KG1 (cell line): ENCODE measurements at regions not wholly inside any gene's neighbourhood (a gene's known extent, or its start where the extent isn't known, plus 50 kb on each side); places are given as distances from the start of the nearest gene placed in this dataset.
"Not testable (repeated sequence)": the region's sequence is repeated elsewhere in the genome, so short reads cannot be mapped to it uniquely, and the experiment has no call there.

Experiments used
- DNase-seq: peaks from one replicate; lab custom pipeline; 2025; lab: John Stamatoyannopoulos, UW

GRCh38 chr7:136405931-136406777 is 429.0 kb upstream of the MTPN start:
- DNase-seq: no peak

DNA sequence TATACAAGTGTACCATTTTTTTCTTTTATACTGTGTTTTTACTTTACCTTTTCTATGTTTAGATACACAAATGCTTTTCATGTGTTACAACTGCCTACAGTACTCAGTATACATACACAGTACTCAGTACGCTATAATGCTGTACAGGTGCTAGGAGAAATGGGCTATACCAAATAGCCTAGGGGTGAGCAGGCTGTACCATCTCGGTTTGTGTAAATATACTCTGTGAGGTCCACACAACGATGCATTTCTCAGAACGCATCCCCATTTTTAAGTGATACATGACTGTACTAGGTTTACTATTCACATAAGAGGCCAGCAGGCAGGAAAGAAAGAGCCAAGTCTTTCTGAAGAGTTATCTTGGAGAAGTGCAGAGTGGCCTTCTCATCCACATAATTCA is 426.4 kb upstream of the MTPN start:
- no peak for DNase-seq

DNA sequence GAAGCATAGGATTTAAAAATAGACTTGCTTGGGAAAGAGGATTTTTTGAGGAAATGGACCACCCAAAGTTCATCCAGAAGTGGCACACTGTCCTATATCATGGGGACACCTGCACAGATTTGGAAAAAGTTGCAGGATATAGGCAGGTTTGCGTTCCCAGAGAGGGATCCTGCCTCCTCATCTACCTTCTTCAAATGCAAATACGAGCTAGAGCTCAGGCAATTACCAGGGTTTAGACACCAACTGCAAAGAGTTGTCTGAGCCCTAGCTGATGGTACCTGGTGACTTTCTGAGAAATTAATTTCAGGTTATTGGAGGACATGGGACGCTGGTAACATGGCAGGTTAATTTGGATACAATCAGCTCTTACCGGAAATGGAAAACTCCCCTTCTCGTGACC is 423.7 kb upstream of the MTPN start:
- no peak for DNase-seq

GRCh38 chr7:136399385-136399784 is 422.2 kb upstream of the MTPN start:
- no peak for DNase-seq

DNA sequence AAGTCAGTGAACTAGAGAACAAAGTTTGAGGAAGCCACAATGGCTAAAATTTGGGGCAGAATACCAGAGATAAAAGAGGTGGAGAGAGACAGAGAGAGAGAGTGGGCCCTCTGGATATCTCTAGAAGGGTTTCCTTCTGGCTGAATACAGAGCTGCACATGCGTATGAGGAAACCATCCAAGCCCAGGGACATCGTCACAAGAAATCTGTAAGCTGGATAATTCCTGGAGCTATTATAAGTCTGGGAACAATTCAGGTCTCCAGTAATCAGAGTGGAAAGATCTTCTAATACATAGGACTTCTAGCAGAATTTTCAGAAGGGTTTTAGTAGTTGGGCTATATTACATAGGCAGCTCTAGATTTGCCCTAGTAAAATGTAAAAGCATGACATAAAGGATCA is 415.7 kb upstream of the MTPN start:
- no peak for DNase-seq

- no peak for DNase-seq
Observed at GRCh38 chr7:136391371-136391770, 414.2 kb upstream of the MTPN start.

DNA sequence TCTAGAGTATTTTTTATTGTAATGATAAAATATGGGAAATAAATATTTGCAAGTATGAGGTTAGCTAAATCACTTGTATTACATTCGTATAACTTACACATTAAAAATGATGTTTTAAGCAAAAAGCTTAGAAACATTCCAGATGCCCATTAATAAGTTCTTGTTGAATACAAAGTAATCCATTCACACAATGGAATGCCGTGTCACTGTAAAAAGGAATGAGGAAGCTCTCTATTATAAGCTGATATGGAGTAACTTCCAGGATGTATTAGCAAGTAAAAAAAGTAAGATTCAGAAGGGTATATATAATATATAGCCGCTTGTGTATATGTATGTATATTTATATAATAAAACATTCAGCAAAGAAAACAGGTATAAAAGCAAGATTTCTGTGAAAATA is 412.8 kb upstream of the MTPN start:
- no peak for DNase-seq

DNA sequence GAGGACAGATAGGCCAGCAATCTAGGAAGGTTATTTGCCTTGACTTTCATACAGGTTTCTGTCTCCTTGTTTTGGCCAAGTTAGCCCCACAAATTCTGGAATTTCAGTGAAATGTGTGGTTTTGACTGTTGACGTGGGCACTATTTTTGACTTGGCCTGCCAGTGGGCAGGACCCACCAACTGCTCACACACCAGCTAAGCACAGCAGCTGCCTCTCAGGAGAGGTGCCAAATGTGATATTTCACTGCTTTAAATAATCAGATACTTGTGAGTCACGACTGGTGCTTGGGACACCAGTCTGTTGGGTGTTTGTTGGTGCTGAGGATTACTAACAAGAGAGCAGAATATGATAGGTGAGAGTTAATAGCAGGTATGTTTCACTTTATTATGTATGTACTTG is 409.7 kb upstream of the MTPN start:
- no peak for DNase-seq

DNA sequence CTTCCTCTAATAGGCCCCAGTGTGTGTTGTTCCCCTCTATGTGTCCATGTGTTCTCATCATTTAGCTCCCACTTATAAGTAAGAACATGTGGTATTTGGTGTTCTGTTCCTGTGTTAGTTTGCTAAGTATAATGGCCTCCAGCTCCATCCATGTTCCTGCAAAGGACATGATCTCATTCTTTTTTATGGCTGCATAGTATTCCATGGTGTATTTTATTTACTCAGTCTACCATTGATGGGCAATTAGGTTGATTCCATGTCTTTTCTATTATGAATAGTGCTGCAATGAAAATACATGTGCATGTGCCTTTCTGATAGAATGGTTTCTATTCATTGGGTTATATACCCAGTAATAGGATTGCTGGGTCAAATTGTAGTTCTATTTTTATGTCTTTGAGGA is 394.2 kb upstream of the MTPN start:
- not testable (repeated sequence) for DNase-seq

GRCh38 chr7:136370137-136370536 is 393.0 kb upstream of the MTPN start:
- no peak for DNase-seq

GRCh38 chr7:136369225-136369624 is 392.1 kb upstream of the MTPN start:
- no peak for DNase-seq

DNA sequence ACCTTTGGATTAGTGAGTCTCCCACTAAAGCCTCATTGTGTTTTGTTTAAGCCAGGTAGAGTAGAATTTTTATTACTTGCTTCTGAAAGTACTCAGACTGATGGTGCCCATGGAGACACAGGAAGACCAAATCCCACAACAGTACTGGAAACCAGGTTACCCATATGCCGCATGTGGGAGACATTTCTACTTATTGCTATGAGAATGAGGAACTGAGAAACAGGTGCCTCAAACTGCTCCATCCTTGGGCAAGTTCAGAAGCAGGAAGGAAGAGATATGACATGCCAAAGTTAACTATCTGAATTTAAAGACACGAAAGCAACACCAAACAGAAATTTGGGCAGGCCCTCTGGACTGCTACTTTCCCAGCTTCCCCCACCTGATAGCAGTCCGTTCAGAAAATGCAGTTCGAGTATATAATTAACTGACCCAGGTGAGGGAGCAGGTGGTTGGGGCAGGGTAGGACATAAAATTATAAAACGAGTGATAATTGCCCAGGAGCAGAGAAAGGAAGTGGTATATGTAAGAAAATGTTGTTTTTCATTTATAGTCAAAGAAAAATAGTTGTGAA is 382.3 kb upstream of the MTPN start:
- DNase-seq: peak; percentile 13

DNA sequence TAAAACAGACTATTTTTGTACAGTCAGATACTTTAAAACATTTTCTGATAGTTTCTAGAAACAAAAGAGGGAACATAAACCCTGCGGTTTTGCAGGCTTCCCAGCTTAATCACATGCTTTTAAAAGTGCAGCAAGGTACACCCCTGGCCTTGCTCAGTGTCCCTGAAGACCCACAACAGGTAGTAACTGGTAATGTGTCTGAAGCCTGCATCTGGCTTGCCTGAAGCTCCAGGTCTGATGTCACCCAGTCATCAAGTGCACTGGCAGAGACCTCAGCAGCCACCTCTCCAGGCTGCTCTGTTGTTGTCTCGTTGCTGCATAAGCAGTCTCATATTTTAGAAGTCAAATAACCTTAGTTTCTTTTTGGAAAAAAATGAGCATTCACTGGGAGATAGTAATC is 376.1 kb upstream of the MTPN start:
- DNase-seq: no peak

- DNase-seq: no peak
Observed at GRCh38 chr7:136348542-136349192, 371.5 kb upstream of the MTPN start.

GRCh38 chr7:136348142-136348541 is 371.0 kb upstream of the MTPN start:
- no peak for DNase-seq

GRCh38 chr7:136347488-136347887 is 370.3 kb upstream of the MTPN start:
- DNase-seq: no peak

GRCh38 chr7:136342251-136342650 is 365.1 kb upstream of the MTPN start:
- DNase-seq: no peak

DNA sequence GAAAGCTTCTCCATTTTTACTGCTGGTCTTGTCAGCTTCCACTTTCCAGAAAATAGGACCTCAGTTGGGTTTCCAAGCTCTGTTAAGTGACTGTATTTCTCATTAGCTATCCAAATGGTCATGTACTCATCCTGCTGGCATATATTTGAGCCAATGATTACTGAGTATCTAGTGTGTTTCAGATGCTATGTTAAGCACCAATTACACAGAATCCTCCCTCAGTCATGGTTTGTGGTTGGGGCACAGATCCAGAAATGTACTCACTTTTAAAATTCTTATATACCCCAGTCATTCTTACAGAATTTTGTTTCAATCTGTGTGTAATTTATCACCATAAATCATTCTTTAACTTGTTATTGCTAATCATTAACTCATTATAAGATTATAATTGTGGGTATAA is 362.3 kb upstream of the MTPN start:
- no peak for DNase-seq

GRCh38 chr7:136336932-136337331 is 359.8 kb upstream of the MTPN start:
- DNase-seq: no peak

- DNase-seq: no peak
Observed at GRCh38 chr7:136333636-136334035, 356.5 kb upstream of the MTPN start.

GRCh38 chr7:136326045-136326609 is 349.0 kb upstream of the MTPN start:
- no peak for DNase-seq

DNA sequence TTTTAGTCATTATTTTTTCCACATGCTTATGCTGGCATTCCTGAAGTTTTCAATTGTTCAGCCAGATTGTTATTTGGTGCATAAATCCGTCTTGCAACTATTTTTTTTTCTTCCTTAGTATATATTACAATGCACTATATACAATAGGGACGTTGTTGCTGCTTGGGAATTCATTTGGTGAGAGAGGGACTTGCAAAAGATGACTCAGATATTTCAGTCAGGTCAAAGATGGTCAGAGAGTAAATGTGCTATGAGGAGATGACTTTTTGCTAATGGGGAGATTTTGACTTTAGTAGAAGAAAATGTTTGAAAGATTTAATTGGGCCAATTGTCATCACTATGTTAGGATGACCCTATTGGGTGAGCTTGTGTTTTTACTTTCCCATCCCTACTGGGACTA is 348.4 kb upstream of the MTPN start:
- DNase-seq: no peak

DNA sequence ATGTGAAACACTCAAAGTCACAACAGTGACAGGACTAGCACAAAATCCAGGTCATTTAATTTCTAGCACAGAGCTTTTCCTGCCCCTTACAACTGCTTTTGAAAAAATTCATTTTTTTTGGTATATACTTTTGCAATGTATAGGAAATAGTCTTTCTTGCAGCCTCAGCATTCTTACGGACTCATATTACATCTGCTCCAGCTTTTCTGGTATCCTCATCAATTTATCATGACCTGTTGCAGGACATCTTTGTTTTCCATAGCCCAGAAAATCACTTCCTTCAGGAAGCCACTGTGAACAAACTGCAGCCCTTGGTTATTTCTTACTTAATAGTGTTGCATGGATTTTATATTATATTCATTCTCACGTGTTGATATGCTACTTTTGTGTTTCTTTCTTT is 347.9 kb upstream of the MTPN start:
- no peak for DNase-seq
